ENCODE measurements at regions not wholly inside any gene's neighbourhood (a gene's known extent, or its start where the extent isn't known, plus 50 kb on each side); places are given as distances from the start of the nearest gene placed in this dataset.

DNA sequence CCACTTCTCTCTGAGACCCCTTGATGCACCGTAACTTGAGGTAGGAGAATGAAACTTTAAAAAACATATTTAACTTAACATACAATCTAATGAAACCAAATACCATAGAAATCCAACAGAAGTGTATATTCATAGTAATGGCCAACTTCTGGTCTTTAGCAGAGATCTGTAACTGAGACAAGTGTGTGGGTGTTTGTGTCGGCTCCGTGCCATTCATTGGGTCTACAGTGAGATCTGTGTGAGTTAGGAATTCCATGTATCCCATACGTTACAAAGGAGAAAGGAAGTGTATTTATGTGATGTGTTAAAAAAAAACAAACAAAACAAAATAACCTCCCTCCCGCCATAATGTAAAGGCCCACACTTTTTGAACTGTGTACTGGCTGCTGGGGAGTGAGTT is 348.0 kb upstream of the NR3C2 start:
- TF ChIP-seq, protein P1, sequence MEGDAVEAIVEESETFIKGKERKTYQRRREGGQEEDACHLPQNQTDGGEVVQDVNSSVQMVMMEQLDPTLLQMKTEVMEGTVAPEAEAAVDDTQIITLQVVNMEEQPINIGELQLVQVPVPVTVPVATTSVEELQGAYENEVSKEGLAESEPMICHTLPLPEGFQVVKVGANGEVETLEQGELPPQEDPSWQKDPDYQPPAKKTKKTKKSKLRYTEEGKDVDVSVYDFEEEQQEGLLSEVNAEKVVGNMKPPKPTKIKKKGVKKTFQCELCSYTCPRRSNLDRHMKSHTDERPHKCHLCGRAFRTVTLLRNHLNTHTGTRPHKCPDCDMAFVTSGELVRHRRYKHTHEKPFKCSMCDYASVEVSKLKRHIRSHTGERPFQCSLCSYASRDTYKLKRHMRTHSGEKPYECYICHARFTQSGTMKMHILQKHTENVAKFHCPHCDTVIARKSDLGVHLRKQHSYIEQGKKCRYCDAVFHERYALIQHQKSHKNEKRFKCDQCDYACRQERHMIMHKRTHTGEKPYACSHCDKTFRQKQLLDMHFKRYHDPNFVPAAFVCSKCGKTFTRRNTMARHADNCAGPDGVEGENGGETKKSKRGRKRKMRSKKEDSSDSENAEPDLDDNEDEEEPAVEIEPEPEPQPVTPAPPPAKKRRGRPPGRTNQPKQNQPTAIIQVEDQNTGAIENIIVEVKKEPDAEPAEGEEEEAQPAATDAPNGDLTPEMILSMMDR (conservative IDR thresholded peaks at IDR 0.05; ENCODE audit: low read depth, low read length): no peak
- TF ChIP-seq EZH2 (IDR thresholded peaks at IDR 0.05; ENCODE audit: low read length, unreplicated experiment): no peak

Measured in PC-3 (cell line).